GM18517 (cell line): ENCODE measurements at regions not wholly inside any gene's neighbourhood (a gene's known extent, or its start where the extent isn't known, plus 50 kb on each side); places are given as distances from the start of the nearest gene placed in this dataset.

Experiments
- ATAC-seq: cut with Tn5 transposase; IDR thresholded peaks from one replicate; pipeline ENCODE4 v1.9.1; 2021; ENCODE audit warnings: mild to moderate bottlenecking, moderate library complexity; ENCODE audit not compliant: unreplicated experiment

- no peak for ATAC-seq
Measured at GRCh38 chr10:57225920-57226319, 864.9 kb upstream of the ZWINT start.

- ATAC-seq, result no peak
Measured at GRCh38 chr10:57224811-57225210, 863.8 kb upstream of the ZWINT start.

- ATAC-seq, result no peak
Measured at GRCh38 chr10:57222603-57223002, 861.5 kb upstream of the ZWINT start.

- no peak for ATAC-seq
Measured at GRCh38 chr10:57222129-57222528, 861.1 kb upstream of the ZWINT start.

- no peak for ATAC-seq
Measured at GRCh38 chr10:57221674-57222073, 860.6 kb upstream of the ZWINT start.

- no peak for ATAC-seq
Measured at GRCh38 chr10:57218382-57218781, 857.3 kb upstream of the ZWINT start.

GRCh38 chr10:57202356-57202755 is 841.3 kb upstream of the ZWINT start:
- ATAC-seq, result no peak

- no peak for ATAC-seq
Measured at GRCh38 chr10:57188846-57189245, 827.8 kb upstream of the ZWINT start.

- no peak for ATAC-seq
Measured at GRCh38 chr10:57186201-57186600, 825.1 kb upstream of the ZWINT start.

GRCh38 chr10:57169597-57169996 is 808.5 kb upstream of the ZWINT start:
- no peak for ATAC-seq

- ATAC-seq, result no peak
Measured at GRCh38 chr10:57168611-57169240, 807.7 kb upstream of the ZWINT start.

GRCh38 chr10:57165671-57166070 is 804.6 kb upstream of the ZWINT start:
- no peak for ATAC-seq

- ATAC-seq, result no peak
Measured at GRCh38 chr10:57162231-57162630, 801.2 kb upstream of the ZWINT start.

GRCh38 chr10:57161157-57161556 is 800.1 kb upstream of the ZWINT start:
- ATAC-seq, result no peak

GRCh38 chr10:57145548-57145947 is 784.5 kb upstream of the ZWINT start:
- ATAC-seq, result peak; percentile 78

- no peak for ATAC-seq
Measured at GRCh38 chr10:57142925-57143576, 782.0 kb upstream of the ZWINT start.

- ATAC-seq, result no peak
Measured at GRCh38 chr10:57141708-57142107, 780.6 kb upstream of the ZWINT start.

GRCh38 chr10:57119684-57120083 is 758.6 kb upstream of the ZWINT start:
- ATAC-seq, result no peak

GRCh38 chr10:57113545-57113944 is 752.5 kb upstream of the ZWINT start:
- ATAC-seq, result no peak

GRCh38 chr10:57102236-57102635 is 741.2 kb upstream of the ZWINT start:
- no peak for ATAC-seq

- no peak for ATAC-seq
Measured at GRCh38 chr10:57098146-57098545, 737.1 kb upstream of the ZWINT start.

- no peak for ATAC-seq
Measured at GRCh38 chr10:57096044-57096443, 735.0 kb upstream of the ZWINT start.

- ATAC-seq, result no peak
Measured at GRCh38 chr10:57094965-57095364, 733.9 kb upstream of the ZWINT start.
